ENCODE measurements at regions not wholly inside any gene's neighbourhood (a gene's known extent, or its start where the extent isn't known, plus 50 kb on each side); places are given as distances from the start of the nearest gene placed in this dataset.

DNA sequence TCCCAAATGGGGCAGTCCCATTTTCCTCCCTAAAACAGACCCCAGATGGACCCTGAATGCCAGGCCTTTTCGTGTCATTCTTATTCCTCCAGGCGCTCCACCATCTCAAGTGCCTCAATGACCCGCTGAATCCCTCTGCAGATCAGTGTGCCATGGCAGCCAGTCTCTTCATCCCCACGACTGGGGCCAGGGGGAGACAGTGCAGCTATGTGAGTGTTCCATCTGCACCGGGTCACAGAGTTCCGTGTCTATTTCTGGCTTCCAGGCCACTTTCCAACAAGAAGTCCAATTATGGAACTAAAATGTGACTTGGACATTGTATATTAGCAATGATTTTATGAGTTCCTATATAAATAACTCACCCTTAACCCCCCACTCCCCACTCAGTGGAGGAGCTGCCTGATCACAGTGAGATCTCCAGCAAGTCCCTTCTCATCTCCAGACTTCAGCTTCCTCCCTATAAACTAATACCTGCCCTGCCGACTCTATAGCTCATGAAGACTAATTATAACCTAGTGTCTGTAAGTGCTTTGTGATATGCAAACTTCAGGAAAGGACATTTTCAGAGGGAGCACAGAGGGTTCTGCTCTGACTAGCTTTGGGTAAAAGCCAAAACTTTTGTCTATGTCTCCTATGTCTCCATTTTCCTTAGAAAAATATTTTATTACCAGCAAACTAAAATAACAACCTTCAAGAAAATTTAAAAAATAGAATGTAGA lies 56.3 kb upstream of the NFASC start:
- TF ChIP-seq, protein P1, sequence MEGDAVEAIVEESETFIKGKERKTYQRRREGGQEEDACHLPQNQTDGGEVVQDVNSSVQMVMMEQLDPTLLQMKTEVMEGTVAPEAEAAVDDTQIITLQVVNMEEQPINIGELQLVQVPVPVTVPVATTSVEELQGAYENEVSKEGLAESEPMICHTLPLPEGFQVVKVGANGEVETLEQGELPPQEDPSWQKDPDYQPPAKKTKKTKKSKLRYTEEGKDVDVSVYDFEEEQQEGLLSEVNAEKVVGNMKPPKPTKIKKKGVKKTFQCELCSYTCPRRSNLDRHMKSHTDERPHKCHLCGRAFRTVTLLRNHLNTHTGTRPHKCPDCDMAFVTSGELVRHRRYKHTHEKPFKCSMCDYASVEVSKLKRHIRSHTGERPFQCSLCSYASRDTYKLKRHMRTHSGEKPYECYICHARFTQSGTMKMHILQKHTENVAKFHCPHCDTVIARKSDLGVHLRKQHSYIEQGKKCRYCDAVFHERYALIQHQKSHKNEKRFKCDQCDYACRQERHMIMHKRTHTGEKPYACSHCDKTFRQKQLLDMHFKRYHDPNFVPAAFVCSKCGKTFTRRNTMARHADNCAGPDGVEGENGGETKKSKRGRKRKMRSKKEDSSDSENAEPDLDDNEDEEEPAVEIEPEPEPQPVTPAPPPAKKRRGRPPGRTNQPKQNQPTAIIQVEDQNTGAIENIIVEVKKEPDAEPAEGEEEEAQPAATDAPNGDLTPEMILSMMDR (IDR thresholded peaks at IDR 0.05), result no peak
- TF ChIP-seq RELA (CRISPR knock-in tag; IDR thresholded peaks at IDR 0.05; ENCODE audit: borderline replicate concordance) (no peak), ZNF671 (CRISPR knock-in tag; IDR thresholded peaks at IDR 0.05) (no peak), ZNF232 (CRISPR knock-in tag; IDR thresholded peaks at IDR 0.05) (no peak), CREM (CRISPR knock-in tag; IDR thresholded peaks at IDR 0.05) (no peak), NFYB (CRISPR knock-in tag; conservative IDR thresholded peaks at IDR 0.05; ENCODE audit: low read depth) (no peak)
- TF ChIP-seq, protein P2, sequence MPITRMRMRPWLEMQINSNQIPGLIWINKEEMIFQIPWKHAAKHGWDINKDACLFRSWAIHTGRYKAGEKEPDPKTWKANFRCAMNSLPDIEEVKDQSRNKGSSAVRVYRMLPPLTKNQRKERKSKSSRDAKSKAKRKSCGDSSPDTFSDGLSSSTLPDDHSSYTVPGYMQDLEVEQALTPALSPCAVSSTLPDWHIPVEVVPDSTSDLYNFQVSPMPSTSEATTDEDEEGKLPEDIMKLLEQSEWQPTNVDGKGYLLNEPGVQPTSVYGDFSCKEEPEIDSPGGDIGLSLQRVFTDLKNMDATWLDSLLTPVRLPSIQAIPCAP (CRISPR knock-in tag; IDR thresholded peaks at IDR 0.05), result no peak
